ENCODE measurements at regions not wholly inside any gene's neighbourhood (a gene's known extent, or its start where the extent isn't known, plus 50 kb on each side); places are given as distances from the start of the nearest gene placed in this dataset.

GRCh38 chr2:16048466-16048865 lies 108.1 kb downstream of the MYCN start:
- Histone ChIP-seq H3K4me2 (ENCODE audit: insufficient read depth, insufficient read length, low read length) (no peak overlapping the region), H2BK5ac (ENCODE audit: insufficient read length, low read length) (no peak overlapping the region), H3K4me1 (ENCODE audit: insufficient read depth, low read length) (peaks cover 3% of the 10 kb centered on the region; the same call in 1 of the 2 replicates), H3K4ac (ENCODE audit: low read depth, low read length) (no peak overlapping the region), H3K79me2 (ENCODE audit: insufficient read depth, low read length) (no peaks in the 10 kb centered on the region), H4K20me1 (ENCODE audit: control insufficient read depth, insufficient read depth, insufficient read length) (no peaks in the 10 kb centered on the region), H3K79me1 (ENCODE audit: insufficient read depth, low read depth, low read length, poor library complexity, severe bottlenecking) (no peaks in the 10 kb centered on the region), H3T11ph (ENCODE audit: low read length) (no peak overlapping the region), H3K56ac (ENCODE audit: insufficient read length, low read depth, low read length) (no peak overlapping the region), H3K27me3 (ENCODE audit: insufficient read depth, low read length) (no peaks in the 10 kb centered on the region), H2AK5ac (ENCODE audit: insufficient read length, low read length) (no peak overlapping the region), H3K14ac (ENCODE audit: insufficient read depth, low read length) (no peak overlapping the region), H2BK120ac (ENCODE audit: low read depth, low read length, poor library complexity, severe bottlenecking) (no peak overlapping the region), H4K91ac (ENCODE audit: insufficient read length, low read depth, low read length) (no peak overlapping the region), H2BK15ac (ENCODE audit: low read depth, low read length) (no peak overlapping the region), H3K9ac (ENCODE audit: extremely low read depth, insufficient read length, low read length) (no peak overlapping the region), H2BK20ac (ENCODE audit: low read depth, low read length, poor library complexity, severe bottlenecking) (no peak overlapping the region), H3K9me3 (ENCODE audit: control insufficient read depth, low read depth, low read length) (no peaks in the 10 kb centered on the region), H3K23ac (ENCODE audit: insufficient read length, low read depth, low read length) (no peak overlapping the region), H2AFZ (ENCODE audit: low read length) (no peak overlapping the region), H4K5ac (ENCODE audit: insufficient read length, low read depth, low read length) (no peak overlapping the region), H4K8ac (replicated peaks; ENCODE audit: insufficient read length, low read depth, low read length) (no peak overlapping the region), H3K18ac (ENCODE audit: insufficient read length, low read depth, low read length) (no peak overlapping the region), H2BK12ac (ENCODE audit: insufficient read length, low read depth, low read length) (no peak overlapping the region), H3K27ac (ENCODE audit: insufficient read length, low read depth, low read length) (no peak overlapping the region), H3K23me2 (ENCODE audit: insufficient read length, low read depth, low read length, poor library complexity, severe bottlenecking) (no peaks in the 10 kb centered on the region)
- Mint-ChIP-seq H3K4me3 (no peak overlapping the region), H3K4me1 (peaks cover 26 to 30% of the 10 kb centered on the region in 2 experiments), H3K27ac (no peak overlapping the region), H3K36me3 (ENCODE audit: insufficient read depth in 1 of 3, low read depth in 3 of 3) (no peaks in the 10 kb centered on the region; a peak in 1 of 7 replicates), H3K9me3 (no peaks in the 10 kb centered on the region), H3K27me3 (ENCODE audit: low read depth) (peaks cover 1% of the 10 kb centered on the region; the same call in 1 of the 2 replicates)
- no CpG with 5 or more reads among the region's 4 CpGs for WGBS (ENCODE audit: extremely low coverage, insufficient read length, low lambda C conversion rate)
- no peak for DNase-seq
- TF ChIP-seq CTCF (conservative IDR thresholded peaks at IDR 0.05): no peak

Measured in H9 (cell line).